ENCODE measurements at regions not wholly inside any gene's neighbourhood (a gene's known extent, or its start where the extent isn't known, plus 50 kb on each side); places are given as distances from the start of the nearest gene placed in this dataset.

DNA sequence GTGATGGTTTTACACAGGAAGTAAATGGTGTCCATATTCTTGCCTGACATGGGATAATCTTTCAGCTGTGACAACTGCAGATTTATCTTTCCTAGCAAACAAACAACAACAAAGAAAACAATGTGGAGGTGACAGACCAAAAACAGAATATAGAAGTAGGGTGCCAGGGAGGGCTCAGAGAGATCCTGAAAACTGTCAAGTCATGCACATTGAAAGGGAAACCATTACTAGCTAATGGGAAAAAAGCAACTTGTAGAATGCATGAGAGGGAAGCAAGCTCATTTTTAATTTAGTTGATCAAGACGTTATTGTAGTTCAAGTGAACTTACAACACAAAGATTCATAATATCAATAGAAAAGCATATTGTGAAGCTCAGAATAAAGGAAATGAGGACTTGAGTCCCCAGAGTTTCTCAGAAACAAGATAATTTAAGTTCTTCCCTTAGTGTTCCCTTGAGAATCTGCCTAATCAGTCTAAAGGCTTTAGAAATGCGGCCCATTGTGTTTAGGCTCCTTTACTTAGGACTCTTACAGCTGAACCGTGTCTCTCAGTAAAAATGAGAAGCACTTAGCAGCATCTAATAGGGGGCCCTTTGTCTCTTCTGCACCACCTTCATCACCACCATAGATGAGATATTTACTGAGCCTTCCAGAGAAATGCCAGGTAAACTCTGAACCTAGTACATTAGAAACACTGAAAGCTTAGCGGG lies 115.6 kb upstream of the CADPS start:
- H3K9me3 ChIP-seq (ENCODE audit: low read length): peaks cover 25% of the 10 kb centered on the region
- H3K9ac ChIP-seq (ENCODE audit: low read length): no peak overlapping the region
- CTCF ChIA-PET: no interaction called here
- no peak overlapping the region for H3K4me2 ChIP-seq (ENCODE audit: low read length)
- no peaks in the 10 kb centered on the region for H3K9me2 ChIP-seq (replicated peaks; ENCODE audit: low read length)
- H3K79me2 ChIP-seq (ENCODE audit: low read length): no peaks in the 10 kb centered on the region
- H2AFZ ChIP-seq (ENCODE audit: low read length): no peak overlapping the region
- POLR2A ChIA-PET (ENCODE audit: unreplicated experiment): no interaction called here
- H3K27ac ChIP-seq (ENCODE audit: low read length): no peak overlapping the region
- H3K36me3 ChIP-seq (ENCODE audit: low read depth, low read length): no peaks in the 10 kb centered on the region
- H3K4me1 ChIP-seq (ENCODE audit: insufficient read depth, low read length): no peaks in the 10 kb centered on the region
- no TSS peak for BruUV-seq (replicated peaks)
- H3F3A ChIP-seq (ENCODE audit: low read length, unreplicated experiment): no peaks in the 10 kb centered on the region
- DNase-seq (no peak), ATAC-seq (no peak)
- TF ChIP-seq, protein P1, sequence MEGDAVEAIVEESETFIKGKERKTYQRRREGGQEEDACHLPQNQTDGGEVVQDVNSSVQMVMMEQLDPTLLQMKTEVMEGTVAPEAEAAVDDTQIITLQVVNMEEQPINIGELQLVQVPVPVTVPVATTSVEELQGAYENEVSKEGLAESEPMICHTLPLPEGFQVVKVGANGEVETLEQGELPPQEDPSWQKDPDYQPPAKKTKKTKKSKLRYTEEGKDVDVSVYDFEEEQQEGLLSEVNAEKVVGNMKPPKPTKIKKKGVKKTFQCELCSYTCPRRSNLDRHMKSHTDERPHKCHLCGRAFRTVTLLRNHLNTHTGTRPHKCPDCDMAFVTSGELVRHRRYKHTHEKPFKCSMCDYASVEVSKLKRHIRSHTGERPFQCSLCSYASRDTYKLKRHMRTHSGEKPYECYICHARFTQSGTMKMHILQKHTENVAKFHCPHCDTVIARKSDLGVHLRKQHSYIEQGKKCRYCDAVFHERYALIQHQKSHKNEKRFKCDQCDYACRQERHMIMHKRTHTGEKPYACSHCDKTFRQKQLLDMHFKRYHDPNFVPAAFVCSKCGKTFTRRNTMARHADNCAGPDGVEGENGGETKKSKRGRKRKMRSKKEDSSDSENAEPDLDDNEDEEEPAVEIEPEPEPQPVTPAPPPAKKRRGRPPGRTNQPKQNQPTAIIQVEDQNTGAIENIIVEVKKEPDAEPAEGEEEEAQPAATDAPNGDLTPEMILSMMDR (conservative IDR thresholded peaks at IDR 0.05; ENCODE audit: low read depth, low read length): no peak
- TF ChIP-seq EZH2 (IDR thresholded peaks at IDR 0.05; ENCODE audit: low read length, unreplicated experiment): no peak
- TF ChIP-seq EZH2phosphoT487 (IDR thresholded peaks at IDR 0.05; ENCODE audit: borderline replicate concordance, low read length): no peak
- intact Hi-C loops (cut with micrococcal nuclease): no loop called here
- no peaks in the 10 kb centered on the region for H4K20me1 ChIP-seq (ENCODE audit: low read length)
- H3K4me3 ChIP-seq (ENCODE audit: low read length): no peak overlapping the region
- no peaks in the 10 kb centered on the region for H3K27me3 ChIP-seq (ENCODE audit: low read length)

DNA sequence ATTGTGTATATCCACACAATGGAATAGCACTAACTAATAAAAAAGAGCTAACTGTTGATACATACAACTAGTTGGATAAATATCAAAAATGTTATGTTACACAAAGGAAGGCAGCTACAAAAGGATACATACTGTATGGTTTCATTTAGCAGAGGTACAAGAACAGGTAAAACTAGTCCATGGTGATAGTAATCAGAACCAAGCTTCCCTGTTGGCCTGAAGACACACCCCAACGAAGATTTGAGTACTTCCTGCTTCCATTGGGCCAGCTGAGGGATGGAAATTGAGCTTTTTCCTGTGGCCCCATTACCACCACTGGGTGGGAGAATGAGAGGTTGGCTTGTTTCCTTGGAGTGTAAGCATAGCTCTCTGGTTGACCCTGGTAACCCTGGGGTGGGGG lies 117.3 kb upstream of the CADPS start:
- no peaks in the 10 kb centered on the region for H3K9me2 ChIP-seq (replicated peaks; ENCODE audit: low read length)
- no peaks in the 10 kb centered on the region for H3K27me3 ChIP-seq (ENCODE audit: low read length)
- no peak overlapping the region for H3K4me3 ChIP-seq (ENCODE audit: low read length)
- H2AFZ ChIP-seq (ENCODE audit: low read length): no peak overlapping the region
- no peaks in the 10 kb centered on the region for H4K20me1 ChIP-seq (ENCODE audit: low read length)
- no peaks in the 10 kb centered on the region for H3K36me3 ChIP-seq (ENCODE audit: low read depth, low read length)
- ChIA-PET POLR2A (ENCODE audit: unreplicated experiment) (no interaction called here), CTCF (no interaction called here)
- no peaks in the 10 kb centered on the region for H3K79me2 ChIP-seq (ENCODE audit: low read length)
- ATAC-seq (no peak), DNase-seq (no peak)
- H3K4me1 ChIP-seq (ENCODE audit: insufficient read depth, low read length): no peaks in the 10 kb centered on the region
- H3K9me3 ChIP-seq (ENCODE audit: low read length): peaks cover 28% of the 10 kb centered on the region
- TF ChIP-seq, protein P1 (conservative IDR thresholded peaks at IDR 0.05; ENCODE audit: low read depth, low read length): no peak
- TF ChIP-seq EZH2phosphoT487 (IDR thresholded peaks at IDR 0.05; ENCODE audit: borderline replicate concordance, low read length) (no peak), EZH2 (IDR thresholded peaks at IDR 0.05; ENCODE audit: low read length, unreplicated experiment) (no peak)
- H3K9ac ChIP-seq (ENCODE audit: low read length): no peak overlapping the region
- no peak overlapping the region for H3K27ac ChIP-seq (ENCODE audit: low read length)
- no peaks in the 10 kb centered on the region for H3F3A ChIP-seq (ENCODE audit: low read length, unreplicated experiment)
- intact Hi-C loops (cut with micrococcal nuclease): no loop called here
- H3K4me2 ChIP-seq (ENCODE audit: low read length): no peak overlapping the region
- no TSS peak for BruUV-seq (replicated peaks)

DNA sequence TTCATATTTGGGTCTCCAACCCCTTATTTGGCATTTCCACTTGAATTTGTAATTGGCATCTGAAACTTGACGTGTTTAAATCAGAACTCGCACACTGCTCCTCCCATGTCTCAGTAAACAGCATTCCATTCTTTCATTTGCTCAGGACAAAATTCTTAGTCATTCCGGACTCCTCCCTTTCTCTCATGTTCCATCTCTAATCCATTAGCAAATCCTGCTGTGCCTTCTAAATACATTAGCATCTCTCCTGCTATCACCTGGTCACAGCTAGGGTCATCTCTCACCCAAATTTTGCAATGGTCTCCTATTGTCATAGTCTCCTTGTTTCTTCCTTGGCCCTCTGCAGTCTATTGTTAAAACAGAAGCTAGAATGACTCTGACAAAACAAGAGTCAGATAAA lies 119.9 kb upstream of the CADPS start:
- Histone ChIP-seq H3K9ac (ENCODE audit: low read length) (no peak overlapping the region), H3K9me3 (ENCODE audit: low read length) (peaks cover 15% of the 10 kb centered on the region), H4K20me1 (ENCODE audit: low read length) (no peaks in the 10 kb centered on the region), H3K4me3 (ENCODE audit: low read length) (no peak overlapping the region), H3K9me2 (replicated peaks; ENCODE audit: low read length) (no peaks in the 10 kb centered on the region), H3K27ac (ENCODE audit: low read length) (no peak overlapping the region), H3K36me3 (ENCODE audit: low read depth, low read length) (no peaks in the 10 kb centered on the region), H3K79me2 (ENCODE audit: low read length) (no peaks in the 10 kb centered on the region), H3K4me2 (ENCODE audit: low read length) (no peak overlapping the region), H3K27me3 (ENCODE audit: low read length) (no peaks in the 10 kb centered on the region), H2AFZ (ENCODE audit: low read length) (no peak overlapping the region), H3F3A (ENCODE audit: low read length, unreplicated experiment) (no peaks in the 10 kb centered on the region), H3K4me1 (ENCODE audit: insufficient read depth, low read length) (no peaks in the 10 kb centered on the region)
- no TSS peak for BruUV-seq (replicated peaks)
- POLR2A ChIA-PET (ENCODE audit: unreplicated experiment): no interaction called here
- intact Hi-C loops (cut with micrococcal nuclease): no loop called here
- DNase-seq (no peak), ATAC-seq (no peak)
- CTCF ChIA-PET: no interaction called here
- TF ChIP-seq, protein P1 (conservative IDR thresholded peaks at IDR 0.05; ENCODE audit: low read depth, low read length): no peak
- TF ChIP-seq EZH2 (IDR thresholded peaks at IDR 0.05; ENCODE audit: low read length, unreplicated experiment) (no peak), EZH2phosphoT487 (IDR thresholded peaks at IDR 0.05; ENCODE audit: borderline replicate concordance, low read length) (no peak)

Data from PC-3 (cell line).